WTC11 (cell line): ENCODE measurements at regions not wholly inside any gene's neighbourhood (a gene's known extent, or its start where the extent isn't known, plus 50 kb on each side); places are given as distances from the start of the nearest gene placed in this dataset.

Source experiments
- CTCF ChIP-seq: fragments of 200-600 bp; IDR thresholded peaks from 2 replicates; pipeline ENCODE4 v1.8.0; 2022; ENCODE audit warnings: antibody characterized with exemption
- JUN ChIP-seq: sonication (generic); formaldehyde crosslinking; IDR thresholded peaks from 2 replicates; pipeline ENCODE4 v1.8.0; 2023; ENCODE audit warnings: mild to moderate bottlenecking, missing genetic modification reagents
- NFYB ChIP-seq: sonication (generic); formaldehyde crosslinking; conservative IDR thresholded peaks from 2 replicates; pipeline ENCODE4 v1.8.0; 2022; ENCODE audit warnings: low read depth, missing genetic modification reagents
- NR3C1 ChIP-seq: sonication (generic); formaldehyde crosslinking; conservative IDR thresholded peaks from 2 replicates; pipeline ENCODE4 v1.8.1; 2023; ENCODE audit warnings: low read depth, mild to moderate bottlenecking, missing genetic modification reagents
- TCF7 ChIP-seq: sonication (generic); formaldehyde crosslinking; IDR thresholded peaks from 2 replicates; pipeline ENCODE4 v1.8.0; 2022; ENCODE audit warnings: mild to moderate bottlenecking, low read depth, missing genetic modification reagents, moderate library complexity
- ZBTB21 ChIP-seq: sonication (generic); formaldehyde crosslinking; IDR thresholded peaks from 2 replicates; pipeline ENCODE4 v1.8.1; 2023; ENCODE audit warnings: mild to moderate bottlenecking, missing genetic modification reagents, borderline replicate concordance
- ZBTB43 ChIP-seq: sonication (generic); formaldehyde crosslinking; IDR thresholded peaks from 2 replicates; pipeline ENCODE4 v1.8.1; 2023; ENCODE audit warnings: mild to moderate bottlenecking, missing genetic modification reagents
- ZNF121 ChIP-seq: sonication (generic); formaldehyde crosslinking; IDR thresholded peaks from 2 replicates; pipeline ENCODE4 v1.8.0; 2023; ENCODE audit warnings: missing genetic modification reagents

DNA sequence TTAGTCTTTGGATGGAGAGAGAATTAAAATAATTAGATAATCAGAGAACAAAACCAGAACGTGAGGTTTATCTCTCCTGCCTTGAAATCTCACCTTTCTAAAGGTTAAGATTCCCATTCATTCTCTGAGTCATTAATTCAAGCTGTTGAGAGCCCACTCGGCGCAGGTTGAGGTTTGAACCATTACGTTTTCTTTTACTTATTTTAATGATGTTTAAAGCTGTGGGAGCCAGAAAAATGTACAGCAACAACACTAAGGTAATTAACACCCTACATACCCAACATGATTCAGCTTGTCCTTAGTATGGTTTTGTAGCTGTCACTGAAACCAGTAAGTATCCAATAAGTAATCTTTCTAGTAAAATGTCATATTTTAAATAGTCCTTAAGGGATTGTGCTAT is 153.0 kb upstream of the ANK3 start:
- TF ChIP-seq CTCF (no peak), TCF7 (CRISPR knock-in tag) (no peak), ZNF121 (CRISPR knock-in tag) (no peak), NFYB (CRISPR knock-in tag) (no peak), NR3C1 (CRISPR knock-in tag) (no peak), ZBTB21 (no peak), ZBTB43 (CRISPR knock-in tag) (no peak), JUN (CRISPR knock-in tag) (no peak)
